ENCODE measurements at regions not wholly inside any gene's neighbourhood (a gene's known extent, or its start where the extent isn't known, plus 50 kb on each side); places are given as distances from the start of the nearest gene placed in this dataset.

GRCh38 chr19:30093966-30094755 lies 152.1 kb downstream of the URI1 start:
- no peak overlapping the region for H3K27ac Mint-ChIP-seq (ENCODE audit: unreplicated experiment)
- peaks cover 22% of the 10 kb centered on the region for H3K27me3 Mint-ChIP-seq (ENCODE audit: unreplicated experiment)

GRCh38 chr19:30094756-30095140 lies 152.7 kb downstream of the URI1 start:
- Mint-ChIP-seq H3K9me3 (ENCODE audit: unreplicated experiment) (peaks cover 3% of the 10 kb centered on the region), H3K27me3 (ENCODE audit: unreplicated experiment) (peaks cover 22% of the 10 kb centered on the region), H3K4me1 (ENCODE audit: low read depth, unreplicated experiment) (peaks cover 7% of the 10 kb centered on the region), H3K36me3 (ENCODE audit: unreplicated experiment) (no peaks in the 10 kb centered on the region), H3K27ac (ENCODE audit: unreplicated experiment) (no peak overlapping the region), H3K4me3 (ENCODE audit: unreplicated experiment) (no peak overlapping the region)
- no peak for TF ChIP-seq CTCF (IDR thresholded peaks at IDR 0.05; ENCODE audit: partially characterized antibody, unreplicated experiment)
- no peak for DNase-seq

More at GRCh38 chr19:30093966-30094755, 152.1 kb downstream of the URI1 start:
- Mint-ChIP-seq H3K36me3 (ENCODE audit: unreplicated experiment) (no peaks in the 10 kb centered on the region), H3K4me1 (ENCODE audit: low read depth, unreplicated experiment) (peaks cover 7% of the 10 kb centered on the region), H3K4me3 (ENCODE audit: unreplicated experiment) (no peak overlapping the region), H3K9me3 (ENCODE audit: unreplicated experiment) (peaks cover 3% of the 10 kb centered on the region)
- TF ChIP-seq CTCF (IDR thresholded peaks at IDR 0.05; ENCODE audit: partially characterized antibody, unreplicated experiment): no peak
- no peak for DNase-seq

- Mint-ChIP-seq H3K4me1 (ENCODE audit: low read depth, unreplicated experiment) (peaks cover 7% of the 10 kb centered on the region), H3K36me3 (ENCODE audit: unreplicated experiment) (no peaks in the 10 kb centered on the region), H3K27me3 (ENCODE audit: unreplicated experiment) (peaks cover 22% of the 10 kb centered on the region), H3K4me3 (ENCODE audit: unreplicated experiment) (no peak overlapping the region), H3K9me3 (ENCODE audit: unreplicated experiment) (peaks cover 3% of the 10 kb centered on the region), H3K27ac (ENCODE audit: unreplicated experiment) (no peak overlapping the region)
- DNase-seq: no peak
- TF ChIP-seq CTCF (IDR thresholded peaks at IDR 0.05; ENCODE audit: partially characterized antibody, unreplicated experiment): no peak
Measured at GRCh38 chr19:30095171-30095570, 153.1 kb downstream of the URI1 start.

- no peak overlapping the region for H3K27ac Mint-ChIP-seq (ENCODE audit: unreplicated experiment)
- H3K36me3 Mint-ChIP-seq (ENCODE audit: unreplicated experiment): peaks cover 6% of the 10 kb centered on the region
- H3K4me3 Mint-ChIP-seq (ENCODE audit: unreplicated experiment): no peak overlapping the region
- H3K9me3 Mint-ChIP-seq (ENCODE audit: unreplicated experiment): no peaks in the 10 kb centered on the region
- H3K4me1 Mint-ChIP-seq (ENCODE audit: low read depth, unreplicated experiment): no peaks in the 10 kb centered on the region
- peaks cover 15% of the 10 kb centered on the region for H3K27me3 Mint-ChIP-seq (ENCODE audit: unreplicated experiment)
- DNase-seq: no peak
- no peak for TF ChIP-seq CTCF (IDR thresholded peaks at IDR 0.05; ENCODE audit: partially characterized antibody, unreplicated experiment)
Measured at GRCh38 chr19:30096596-30097370, 154.7 kb downstream of the URI1 start.
